Tibial nerve (tissue), 3 donors: ENCODE measurements at regions not wholly inside any gene's neighbourhood (a gene's known extent, or its start where the extent isn't known, plus 50 kb on each side); places are given as distances from the start of the nearest gene placed in this dataset.
"Not testable (repeated sequence)": the region's sequence is repeated elsewhere in the genome, so short reads cannot be mapped to it uniquely, and the experiment has no call there.

Experiments used
- CTCF ChIP-seq, 5 experiments: fragments of 200-600 bp in 3 of 5; fragments of 450-650 bp in 2 of 5; sonication (generic) in 3 of 5; IDR thresholded peaks; one replicate each; pipeline ENCODE4 v1.5.1; 2016 to 2019; ENCODE audit warnings: antibody characterized with exemption in 5 of 5, mild to moderate bottlenecking in 3 of 5, moderate library complexity in 2 of 5
- POLR2A ChIP-seq, 2 donors: fragments of 450-650 bp; IDR thresholded peaks; one replicate each; pipeline ENCODE4 v1.6.1; 2017; ENCODE audit warnings: antibody characterized with exemption in 2 of 2, mild to moderate bottlenecking in 2 of 2, moderate library complexity in 2 of 2

DNA sequence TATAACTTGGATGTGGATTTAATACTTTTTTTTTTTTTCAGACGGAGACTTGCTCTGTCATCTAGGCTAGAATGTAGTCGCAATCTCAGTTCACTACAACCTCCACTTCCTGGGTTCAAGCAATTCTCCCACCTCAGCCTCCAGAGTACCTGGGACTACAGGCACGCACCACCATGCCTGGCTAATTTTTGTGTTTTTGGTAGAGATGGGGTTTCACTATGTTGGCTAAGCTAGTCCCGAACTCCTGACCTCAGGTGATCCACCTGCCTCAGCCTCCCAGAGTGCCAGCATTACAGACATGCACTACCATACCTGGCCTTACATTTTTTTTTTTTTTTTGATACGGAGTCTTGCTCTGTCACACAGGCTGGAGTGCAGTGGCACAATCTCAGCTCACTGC, 85.6 kb upstream of the BTN3A2 start:
- TF ChIP-seq POLR2A, CTCF (IDR thresholded peaks at IDR 0.05): not testable (repeated sequence)
